Liver (tissue), 8 donors: ENCODE measurements at regions not wholly inside any gene's neighbourhood (a gene's known extent, or its start where the extent isn't known, plus 50 kb on each side); places are given as distances from the start of the nearest gene placed in this dataset.

Source experiments
- DNase-seq: peaks from one replicate; pipeline ENCODE4 v3.0.0-alpha.2; 2017; ENCODE audit warnings: low spot score
- H3K27ac ChIP-seq, 2 donors: one replicate each; pipeline ENCODE4 v1.7.0; 2013; ENCODE audit warnings: inconsistent platforms in 2 of 2, low read length in 2 of 2, control low read depth in 1 of 2, low read depth in 1 of 2, mild to moderate bottlenecking in 1 of 2
- H3K27me3 ChIP-seq, 4 donors: one replicate each; pipeline versions ENCODE4 v1.6.1 to v1.7.0; 2013; ENCODE audit warnings: low read length in 3 of 4, inconsistent platforms in 1 of 4, mild to moderate bottlenecking in 1 of 4, moderate library complexity in 1 of 4; ENCODE audit not compliant: control insufficient read depth in 4 of 4, insufficient read depth in 4 of 4
- H3K36me3 ChIP-seq, 4 donors: one replicate each; pipeline versions ENCODE4 v1.6.1 to v1.7.0; 2013; ENCODE audit warnings: low read length in 3 of 4, mild to moderate bottlenecking in 3 of 4, low read depth in 1 of 4, moderate library complexity in 1 of 4; ENCODE audit not compliant: control insufficient read depth in 4 of 4, insufficient read depth in 3 of 4
- H3K4me1 ChIP-seq, 4 donors: one replicate each; pipeline versions ENCODE4 v1.6.1 to v1.7.0; 2013; ENCODE audit warnings: low read length in 3 of 4, mild to moderate bottlenecking in 3 of 4, moderate library complexity in 1 of 4; ENCODE audit not compliant: control insufficient read depth in 4 of 4, insufficient read depth in 4 of 4
- H3K4me3 ChIP-seq, 3 donors: one replicate each; pipeline versions ENCODE4 v1.6.1 to v1.7.0; 2013; ENCODE audit warnings: low read length in 3 of 3, control low read depth in 1 of 3, low read depth in 1 of 3, mild to moderate bottlenecking in 1 of 3
- H3K9ac ChIP-seq, 2 donors: one replicate each; pipeline ENCODE4 v1.7.0; 2013; ENCODE audit warnings: low read length in 2 of 2, mild to moderate bottlenecking in 2 of 2, moderate library complexity in 2 of 2, control low read depth in 1 of 2, low read depth in 1 of 2
- H3K9me3 ChIP-seq, 4 donors: one replicate each; pipeline versions ENCODE4 v1.6.1 to v1.7.0; 2013; ENCODE audit warnings: low read length in 3 of 4; ENCODE audit not compliant: control insufficient read depth in 4 of 4
- EGR1 ChIP-seq, 2 donors: IDR thresholded peaks; 2 replicates each; pipeline ENCODE4 v1.6.1; 2016 to 2018; ENCODE audit warnings: antibody characterized with exemption in 2 of 2, low read depth in 2 of 2
- FOXA1 ChIP-seq: IDR thresholded peaks from 2 replicates; pipeline ENCODE4 v1.6.1; 2016; ENCODE audit warnings: antibody characterized with exemption
- FOXA2 ChIP-seq: IDR thresholded peaks from 2 replicates; pipeline ENCODE4 v1.6.1; 2016; ENCODE audit warnings: antibody characterized with exemption
- GABPA ChIP-seq, 2 donors: IDR thresholded peaks in 1 of 2; conservative IDR thresholded peaks in 1 of 2; 2 replicates each; pipeline ENCODE4 v1.6.1; 2016; ENCODE audit warnings: antibody characterized with exemption in 2 of 2, mild to moderate bottlenecking in 1 of 2, moderate library complexity in 1 of 2
- HNF4A ChIP-seq, 2 donors: conservative IDR thresholded peaks; 2 replicates each; pipeline ENCODE4 v1.6.1; 2016; ENCODE audit warnings: antibody characterized with exemption in 2 of 2, mild to moderate bottlenecking in 2 of 2
- HNF4G ChIP-seq: IDR thresholded peaks from 2 replicates; pipeline ENCODE4 v1.6.1; 2016; ENCODE audit warnings: antibody characterized with exemption
- JUND ChIP-seq, 2 donors: IDR thresholded peaks; 2 replicates each; pipeline ENCODE4 v1.6.1; 2016; ENCODE audit warnings: antibody characterized with exemption in 2 of 2
- MAX ChIP-seq: IDR thresholded peaks from 2 replicates; pipeline ENCODE4 v1.6.1; 2016; ENCODE audit warnings: antibody characterized with exemption
- NR2F2 ChIP-seq: IDR thresholded peaks from 2 replicates; pipeline ENCODE4 v1.6.1; 2016; ENCODE audit warnings: antibody characterized with exemption
- RAD21 ChIP-seq, 2 donors: IDR thresholded peaks; 2 replicates each; pipeline ENCODE4 v1.6.1; 2016; ENCODE audit warnings: antibody characterized with exemption in 2 of 2, mild to moderate bottlenecking in 2 of 2
- REST ChIP-seq: IDR thresholded peaks from 2 replicates; pipeline ENCODE4 v1.6.1; 2016; ENCODE audit warnings: antibody characterized with exemption, mild to moderate bottlenecking
- RXRA ChIP-seq, 2 donors: IDR thresholded peaks; 2 replicates each; pipeline ENCODE4 v1.6.1; 2017 to 2018; ENCODE audit warnings: antibody characterized with exemption in 2 of 2, mild to moderate bottlenecking in 1 of 2
- SP1 ChIP-seq: IDR thresholded peaks from 2 replicates; pipeline ENCODE4 v1.6.1; 2018; ENCODE audit warnings: antibody characterized with exemption, mild to moderate bottlenecking
- TAF1 ChIP-seq: conservative IDR thresholded peaks from 2 replicates; pipeline ENCODE4 v1.6.1; 2016; ENCODE audit warnings: antibody characterized with exemption, mild to moderate bottlenecking
- YY1 ChIP-seq: IDR thresholded peaks from 2 replicates; pipeline ENCODE4 v1.6.1; 2016; ENCODE audit warnings: antibody characterized with exemption, mild to moderate bottlenecking
- ZBTB33 ChIP-seq: IDR thresholded peaks from 2 replicates; pipeline ENCODE4 v1.6.1; 2016; ENCODE audit warnings: antibody characterized with exemption
- WGBS: extraction: QIAGEN DNeasy Blood & Tissue Kit; methylation state at CpG from one replicate; pipeline ENCODE4 v1.1.7; 2013; 5-methylcytosine and 5-hydroxymethylcytosine counted together
- TF ChIP-seq, protein P1 (sequence below): fragments of 150-350 bp; IDR thresholded peaks from 2 replicates; pipeline ENCODE4 v1.5.1; 2017; ENCODE audit warnings: improper control_type of control experiment, low read depth, low read length; ENCODE audit not compliant: missing input control
- TF ChIP-seq, protein P2 (sequence below): IDR thresholded peaks from 2 replicates; pipeline ENCODE4 v1.6.1; 2016; ENCODE audit warnings: antibody characterized with exemption
- donor health status: healthy.
- donor health status: healthy.
- donor health status: healthy.
- donor health status: healthy.
- donor health status: healthy.

DNA sequence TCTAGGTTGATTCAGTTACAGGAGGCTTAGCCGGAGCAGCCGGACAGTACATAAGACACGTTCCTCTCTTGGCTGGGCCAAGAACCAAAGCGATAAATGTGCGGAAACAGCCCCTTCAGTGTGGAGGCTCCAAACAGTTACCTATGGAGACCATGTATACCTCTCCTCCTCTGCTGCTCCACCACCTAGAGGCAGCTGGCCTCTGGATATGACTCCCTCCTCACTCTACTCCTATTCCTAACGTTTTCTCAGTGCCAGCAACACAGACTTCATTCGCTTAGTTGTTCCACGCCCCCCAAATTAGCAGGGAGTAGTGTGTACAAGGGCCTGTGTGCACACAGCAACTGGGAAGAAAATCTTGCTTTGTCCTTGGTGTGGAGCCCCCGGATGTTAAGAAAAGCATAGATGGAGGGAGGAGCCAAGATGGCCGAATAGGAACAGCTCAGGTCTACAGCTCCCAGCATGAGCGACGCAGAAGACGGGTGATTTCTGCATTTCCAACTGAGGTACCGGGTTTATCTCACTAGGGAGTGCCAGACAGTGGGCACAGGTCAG, 362.3 kb upstream of the KIRREL3 start:
- DNase-seq: no peak
- Histone ChIP-seq H3K27ac (no peak overlapping the region), H3K27me3 (no peaks in the 10 kb centered on the region), H3K4me3 (no peak overlapping the region), H3K9ac (no peak overlapping the region), H3K4me1 (peaks cover 0 to 4% (median 0%) of the 10 kb centered on the region in 4 donors), H3K9me3 (no peaks in the 10 kb centered on the region), H3K36me3 (no peaks in the 10 kb centered on the region)
- TF ChIP-seq RAD21 (IDR thresholded peaks at IDR 0.05): no peak
- no peak for TF ChIP-seq FOXA2
- no peak for TF ChIP-seq FOXA1
- TF ChIP-seq, protein P1, sequence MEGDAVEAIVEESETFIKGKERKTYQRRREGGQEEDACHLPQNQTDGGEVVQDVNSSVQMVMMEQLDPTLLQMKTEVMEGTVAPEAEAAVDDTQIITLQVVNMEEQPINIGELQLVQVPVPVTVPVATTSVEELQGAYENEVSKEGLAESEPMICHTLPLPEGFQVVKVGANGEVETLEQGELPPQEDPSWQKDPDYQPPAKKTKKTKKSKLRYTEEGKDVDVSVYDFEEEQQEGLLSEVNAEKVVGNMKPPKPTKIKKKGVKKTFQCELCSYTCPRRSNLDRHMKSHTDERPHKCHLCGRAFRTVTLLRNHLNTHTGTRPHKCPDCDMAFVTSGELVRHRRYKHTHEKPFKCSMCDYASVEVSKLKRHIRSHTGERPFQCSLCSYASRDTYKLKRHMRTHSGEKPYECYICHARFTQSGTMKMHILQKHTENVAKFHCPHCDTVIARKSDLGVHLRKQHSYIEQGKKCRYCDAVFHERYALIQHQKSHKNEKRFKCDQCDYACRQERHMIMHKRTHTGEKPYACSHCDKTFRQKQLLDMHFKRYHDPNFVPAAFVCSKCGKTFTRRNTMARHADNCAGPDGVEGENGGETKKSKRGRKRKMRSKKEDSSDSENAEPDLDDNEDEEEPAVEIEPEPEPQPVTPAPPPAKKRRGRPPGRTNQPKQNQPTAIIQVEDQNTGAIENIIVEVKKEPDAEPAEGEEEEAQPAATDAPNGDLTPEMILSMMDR: no peak
- no peak for TF ChIP-seq HNF4G
- TF ChIP-seq, protein P2, sequence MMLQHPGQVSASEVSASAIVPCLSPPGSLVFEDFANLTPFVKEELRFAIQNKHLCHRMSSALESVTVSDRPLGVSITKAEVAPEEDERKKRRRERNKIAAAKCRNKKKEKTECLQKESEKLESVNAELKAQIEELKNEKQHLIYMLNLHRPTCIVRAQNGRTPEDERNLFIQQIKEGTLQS: no peak
- TF ChIP-seq HNF4A (conservative IDR thresholded peaks at IDR 0.05): no peak
- no peak for TF ChIP-seq ZBTB33
- TF ChIP-seq NR2F2: no peak
- TF ChIP-seq YY1: no peak
- TF ChIP-seq REST: no peak
- TF ChIP-seq MAX: no peak
- TF ChIP-seq JUND (IDR thresholded peaks at IDR 0.05): no peak
- no peak for TF ChIP-seq RXRA (IDR thresholded peaks at IDR 0.05)
- TF ChIP-seq SP1: no peak
- TF ChIP-seq TAF1: no peak
- TF ChIP-seq GABPA (IDR thresholded peaks at IDR 0.05 in 1 of 2, conservative IDR thresholded peaks at IDR 0.05 in 1 of 2): no peak
- TF ChIP-seq EGR1 (IDR thresholded peaks at IDR 0.05; ENCODE audit: low read depth in 2 of 2): no peak
- 71% methylated on average over 14 of the region's 14 CpGs for WGBS
